PC-9 (cell line): ENCODE measurements at regions not wholly inside any gene's neighbourhood (a gene's known extent, or its start where the extent isn't known, plus 50 kb on each side); places are given as distances from the start of the nearest gene placed in this dataset.

ENCODE experiments used
- EZH2 ChIP-seq: fragments of 200-600 bp; sonication (generic); IDR thresholded peaks from 2 replicates; pipeline ENCODE4 v1.8.0; 2017; ENCODE audit warnings: antibody characterized with exemption, low read depth
- TF ChIP-seq, protein P1 (sequence below): fragments of 200-600 bp; sonication (generic); conservative IDR thresholded peaks from 2 replicates; pipeline ENCODE4 v1.6.1; 2017; ENCODE audit warnings: mixed run types, antibody characterized with exemption, mild to moderate bottlenecking, moderate library complexity

DNA sequence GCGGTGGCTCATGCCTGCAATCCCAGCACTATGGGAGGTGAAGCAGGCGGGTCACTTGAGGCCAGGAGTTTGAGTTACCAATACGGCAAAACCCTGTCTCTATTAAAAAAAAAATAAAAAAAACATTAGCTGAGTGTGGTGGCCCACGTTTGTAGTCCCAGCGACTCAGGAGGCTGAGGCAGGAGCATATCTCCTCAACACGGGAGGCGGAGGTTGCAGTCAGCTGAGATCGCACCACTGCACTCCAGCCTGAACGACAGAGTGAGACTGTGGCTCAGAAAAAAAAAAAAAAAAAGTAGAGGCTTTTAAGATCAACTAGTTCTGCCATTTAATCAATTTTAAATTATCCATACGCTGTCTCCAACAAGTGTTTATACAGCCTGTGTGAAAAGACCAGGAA, 1130.3 kb downstream of the PCDH9 start:
- no peak for TF ChIP-seq EZH2
- TF ChIP-seq, protein P1, sequence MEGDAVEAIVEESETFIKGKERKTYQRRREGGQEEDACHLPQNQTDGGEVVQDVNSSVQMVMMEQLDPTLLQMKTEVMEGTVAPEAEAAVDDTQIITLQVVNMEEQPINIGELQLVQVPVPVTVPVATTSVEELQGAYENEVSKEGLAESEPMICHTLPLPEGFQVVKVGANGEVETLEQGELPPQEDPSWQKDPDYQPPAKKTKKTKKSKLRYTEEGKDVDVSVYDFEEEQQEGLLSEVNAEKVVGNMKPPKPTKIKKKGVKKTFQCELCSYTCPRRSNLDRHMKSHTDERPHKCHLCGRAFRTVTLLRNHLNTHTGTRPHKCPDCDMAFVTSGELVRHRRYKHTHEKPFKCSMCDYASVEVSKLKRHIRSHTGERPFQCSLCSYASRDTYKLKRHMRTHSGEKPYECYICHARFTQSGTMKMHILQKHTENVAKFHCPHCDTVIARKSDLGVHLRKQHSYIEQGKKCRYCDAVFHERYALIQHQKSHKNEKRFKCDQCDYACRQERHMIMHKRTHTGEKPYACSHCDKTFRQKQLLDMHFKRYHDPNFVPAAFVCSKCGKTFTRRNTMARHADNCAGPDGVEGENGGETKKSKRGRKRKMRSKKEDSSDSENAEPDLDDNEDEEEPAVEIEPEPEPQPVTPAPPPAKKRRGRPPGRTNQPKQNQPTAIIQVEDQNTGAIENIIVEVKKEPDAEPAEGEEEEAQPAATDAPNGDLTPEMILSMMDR, result no peak
